Activated CD4-positive, alpha-beta memory T cell treated with anti-CD3 and anti-CD28 coated beads, Interleukin-2, amount 10 ng/mL, durations not matched to agents 7 days and 5 days (primary cell): ENCODE measurements at regions not wholly inside any gene's neighbourhood (a gene's known extent, or its start where the extent isn't known, plus 50 kb on each side); places are given as distances from the start of the nearest gene placed in this dataset.

Source experiments
- CTCF ChIA-PET: fragments of 350-600 bp; sonication (Branson Sonifier 250); formaldehyde crosslinking; loops from one replicate; lab custom pipeline; 2021; ENCODE audit warnings: antibody characterized with exemption, inconsistent platforms; lab: Charles Lee
- POLR2A ChIA-PET: fragments of 350-600 bp; sonication (Branson Sonifier 250); formaldehyde crosslinking; loops from one replicate; lab custom pipeline; 2021; ENCODE audit warnings: antibody characterized with exemption; lab: Charles Lee
- DNase-seq: peaks from one replicate; pipeline ENCODE4 v3.0.0-alpha.2; 2020
- H3K27ac Mint-ChIP-seq: one replicate; pipeline ENCODE4 v1.8.0; 2021; ENCODE audit warnings: mild to moderate bottlenecking, mixed read lengths
- H3K27me3 Mint-ChIP-seq: one replicate; pipeline ENCODE4 v1.8.0; 2021; ENCODE audit warnings: mixed read lengths
- H3K36me3 Mint-ChIP-seq: one replicate; pipeline ENCODE4 v1.8.0; 2021; ENCODE audit warnings: low read depth, mixed read lengths
- H3K4me1 Mint-ChIP-seq: one replicate; pipeline ENCODE4 v1.8.0; 2021; ENCODE audit warnings: mixed read lengths
- H3K4me3 Mint-ChIP-seq: one replicate; pipeline ENCODE4 v1.8.0; 2021; ENCODE audit warnings: mild to moderate bottlenecking, mixed read lengths
- H3K9me3 Mint-ChIP-seq: one replicate; pipeline ENCODE4 v1.8.0; 2021; ENCODE audit warnings: mixed read lengths

DNA sequence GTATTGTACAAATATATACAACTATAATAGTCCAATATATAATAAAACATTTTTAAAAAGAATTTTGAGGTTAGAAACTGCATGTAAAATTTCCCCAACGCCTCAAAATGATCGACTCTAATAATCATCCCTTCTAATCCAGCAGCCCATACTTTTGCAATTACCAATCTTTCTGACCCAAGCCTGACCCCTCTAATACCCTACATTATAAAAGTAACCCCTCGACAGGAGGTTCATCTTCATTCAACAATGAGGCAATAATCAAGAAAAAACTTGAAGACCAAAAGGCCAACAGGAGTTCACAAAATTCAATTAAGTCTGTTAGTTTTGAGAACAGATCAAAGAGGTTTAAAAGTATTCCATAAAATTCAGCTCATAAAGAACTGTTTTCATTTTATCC is 393.5 kb downstream of the GPM6A start:
- Mint-ChIP-seq H3K4me1 (no peaks in the 10 kb centered on the region), H3K27me3 (no peaks in the 10 kb centered on the region), H3K4me3 (no peak overlapping the region), H3K36me3 (no peaks in the 10 kb centered on the region), H3K27ac (no peak overlapping the region), H3K9me3 (peaks cover 1% of the 10 kb centered on the region)
- ChIA-PET CTCF (no interaction called here), POLR2A (no interaction called here)
- DNase-seq: no peak

DNA sequence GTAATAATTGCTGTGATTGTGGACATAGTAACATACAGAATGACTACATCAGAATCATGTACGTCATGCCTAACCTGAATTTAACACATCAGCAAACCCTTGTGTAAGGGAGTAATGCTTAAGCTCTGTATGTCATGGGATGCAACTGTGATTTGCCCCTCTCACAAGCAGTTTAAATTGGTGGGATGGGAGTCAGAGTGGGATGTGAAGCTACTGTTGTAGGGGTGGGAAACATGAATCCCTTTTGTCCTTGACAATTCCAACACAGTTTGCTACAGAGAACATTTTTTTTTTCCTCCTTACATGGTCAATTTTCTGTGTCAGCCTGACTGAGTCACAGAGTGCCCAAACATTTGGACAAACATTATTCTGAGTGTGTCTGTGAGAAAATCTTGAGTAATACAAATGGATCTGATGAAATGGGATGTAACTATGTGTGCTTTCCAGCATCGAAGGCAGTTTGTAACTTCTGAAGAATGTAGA is 392.8 kb downstream of the GPM6A start:
- POLR2A ChIA-PET: no interaction called here
- H3K9me3 Mint-ChIP-seq: peaks cover 4% of the 10 kb centered on the region
- no peak for DNase-seq

DNA sequence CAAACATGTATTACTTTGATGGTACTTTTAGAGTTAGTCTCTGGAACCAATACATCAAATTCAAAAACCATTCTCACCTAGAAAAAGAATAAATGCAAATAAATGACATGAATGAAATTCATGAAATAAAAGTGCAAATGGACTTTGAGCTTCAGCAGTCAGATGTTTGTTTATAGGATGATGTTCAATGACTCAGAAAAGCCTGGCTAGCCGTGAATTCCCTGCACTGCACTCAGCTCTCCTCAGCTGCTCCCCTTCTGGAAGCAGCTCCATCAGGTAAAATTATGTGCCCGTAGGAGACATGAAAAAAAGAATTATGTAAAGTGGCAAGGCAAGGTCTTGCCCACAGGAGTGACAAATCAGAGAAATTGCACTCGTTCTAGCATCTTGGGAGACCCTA is 390.6 kb downstream of the GPM6A start:
- Mint-ChIP-seq H3K27ac (no peak overlapping the region), H3K4me3 (no peak overlapping the region), H3K4me1 (no peaks in the 10 kb centered on the region), H3K27me3 (no peaks in the 10 kb centered on the region), H3K9me3 (peaks cover 3% of the 10 kb centered on the region), H3K36me3 (no peaks in the 10 kb centered on the region)
- CTCF ChIA-PET: no interaction called here
- no peak for DNase-seq
- POLR2A ChIA-PET: no interaction called here

More for the DNA sequence above, 392.8 kb downstream of the GPM6A start:
- CTCF ChIA-PET: no interaction called here
- Mint-ChIP-seq H3K4me3 (no peak overlapping the region), H3K4me1 (no peaks in the 10 kb centered on the region), H3K27me3 (no peaks in the 10 kb centered on the region), H3K36me3 (no peaks in the 10 kb centered on the region), H3K27ac (no peak overlapping the region)

DNA sequence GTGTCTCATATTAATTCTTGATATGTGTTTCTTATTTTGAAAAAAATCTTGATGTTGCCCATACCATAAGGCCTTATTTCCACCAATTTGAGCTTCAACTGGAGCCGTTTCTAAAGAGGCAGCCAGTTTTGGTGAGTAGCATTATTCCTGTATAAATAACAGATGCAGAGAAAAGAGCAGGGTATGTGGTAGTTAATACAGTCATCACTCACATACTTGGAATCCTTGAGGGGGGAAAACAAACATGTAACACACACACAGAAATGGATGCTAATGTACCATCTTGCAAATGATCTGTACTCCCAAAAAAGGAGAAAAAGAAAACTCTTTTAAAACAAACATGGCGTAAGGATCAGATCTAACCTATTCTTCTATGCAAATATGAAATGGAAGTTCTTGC is 389.7 kb downstream of the GPM6A start:
- no peaks in the 10 kb centered on the region for H3K4me1 Mint-ChIP-seq
- POLR2A ChIA-PET: no interaction called here
- no peak overlapping the region for H3K4me3 Mint-ChIP-seq
- H3K27ac Mint-ChIP-seq: no peak overlapping the region
- CTCF ChIA-PET: no interaction called here
- H3K36me3 Mint-ChIP-seq: no peaks in the 10 kb centered on the region
- no peaks in the 10 kb centered on the region for H3K27me3 Mint-ChIP-seq
- peaks cover 7% of the 10 kb centered on the region for H3K9me3 Mint-ChIP-seq
- no peak for DNase-seq

DNA sequence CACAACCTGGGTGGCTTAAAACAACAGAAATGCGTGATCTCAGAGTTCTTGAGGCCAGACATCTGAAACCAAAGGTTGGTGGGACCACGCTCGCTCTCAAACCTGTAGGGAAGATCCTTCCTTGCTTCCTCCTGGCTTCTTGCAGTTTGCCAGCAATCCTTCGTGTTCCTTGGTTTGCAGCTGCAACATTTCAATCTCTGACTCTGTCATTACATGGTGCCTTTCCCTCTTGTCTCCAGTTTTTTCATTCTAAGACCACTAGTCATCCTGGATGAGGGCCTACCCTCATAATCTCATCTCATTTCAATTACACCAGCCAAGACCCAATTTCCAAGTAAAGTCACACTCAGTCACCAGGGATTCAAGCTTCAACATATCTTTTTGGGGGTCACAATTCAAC is 388.0 kb downstream of the GPM6A start:
- no peak overlapping the region for H3K27ac Mint-ChIP-seq
- H3K36me3 Mint-ChIP-seq: no peaks in the 10 kb centered on the region
- ChIA-PET CTCF (no interaction called here), POLR2A (no interaction called here)
- no peaks in the 10 kb centered on the region for H3K4me1 Mint-ChIP-seq
- DNase-seq: no peak
- no peak overlapping the region for H3K4me3 Mint-ChIP-seq
- H3K9me3 Mint-ChIP-seq: peaks cover 7% of the 10 kb centered on the region
- no peaks in the 10 kb centered on the region for H3K27me3 Mint-ChIP-seq

DNA sequence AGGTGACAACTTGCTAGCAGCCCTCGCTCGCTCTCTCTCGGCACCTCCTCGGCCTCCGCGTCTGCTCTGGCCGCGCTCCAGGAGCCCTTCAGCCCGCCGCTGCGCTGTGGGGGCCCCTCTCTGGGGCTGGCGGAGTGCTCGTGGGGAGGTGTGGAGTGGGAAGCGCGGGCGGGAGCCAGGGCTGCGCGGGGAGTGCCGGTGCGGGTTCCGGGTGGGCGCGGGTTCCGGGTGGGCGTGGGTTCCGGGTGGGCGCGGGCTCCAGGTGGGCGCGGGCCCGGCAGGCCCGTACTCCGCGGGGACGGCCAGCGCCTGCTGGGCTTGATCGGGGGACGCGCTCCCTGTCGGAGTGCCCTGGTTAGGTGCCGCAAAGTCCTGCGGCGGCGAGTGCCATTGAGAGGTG is 384.3 kb downstream of the GPM6A start:
- H3K36me3 Mint-ChIP-seq: no peaks in the 10 kb centered on the region
- CTCF ChIA-PET: no interaction called here
- peaks cover 7% of the 10 kb centered on the region for H3K9me3 Mint-ChIP-seq
- DNase-seq: no peak
- H3K27me3 Mint-ChIP-seq: no peaks in the 10 kb centered on the region
- POLR2A ChIA-PET: no interaction called here
- H3K4me3 Mint-ChIP-seq: no peak overlapping the region
- H3K4me1 Mint-ChIP-seq: no peaks in the 10 kb centered on the region
- H3K27ac Mint-ChIP-seq: no peak overlapping the region

DNA sequence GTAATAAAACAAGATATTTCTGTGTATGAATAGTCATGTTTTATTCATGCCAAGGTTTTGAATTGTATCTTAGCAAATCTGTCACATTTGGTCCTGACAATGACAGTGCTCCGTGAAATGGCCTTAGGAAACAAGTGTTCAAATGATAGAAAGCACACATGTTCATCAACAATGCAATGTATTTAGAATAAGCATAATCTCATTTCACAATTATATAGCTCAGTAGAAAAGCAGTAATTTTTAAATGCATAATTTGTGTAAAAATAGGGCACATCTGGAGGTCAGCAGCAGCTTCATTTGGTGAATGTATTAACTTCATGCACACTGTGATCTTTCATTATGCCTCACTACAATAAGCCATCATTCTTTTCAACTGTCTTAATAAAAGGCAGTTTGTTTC is 380.4 kb downstream of the GPM6A start:
- Mint-ChIP-seq H3K4me1 (no peaks in the 10 kb centered on the region), H3K27ac (no peak overlapping the region), H3K9me3 (peaks cover 3% of the 10 kb centered on the region), H3K4me3 (no peak overlapping the region), H3K36me3 (no peaks in the 10 kb centered on the region), H3K27me3 (no peaks in the 10 kb centered on the region)
- no peak for DNase-seq
- POLR2A ChIA-PET: no interaction called here
- CTCF ChIA-PET: no interaction called here

DNA sequence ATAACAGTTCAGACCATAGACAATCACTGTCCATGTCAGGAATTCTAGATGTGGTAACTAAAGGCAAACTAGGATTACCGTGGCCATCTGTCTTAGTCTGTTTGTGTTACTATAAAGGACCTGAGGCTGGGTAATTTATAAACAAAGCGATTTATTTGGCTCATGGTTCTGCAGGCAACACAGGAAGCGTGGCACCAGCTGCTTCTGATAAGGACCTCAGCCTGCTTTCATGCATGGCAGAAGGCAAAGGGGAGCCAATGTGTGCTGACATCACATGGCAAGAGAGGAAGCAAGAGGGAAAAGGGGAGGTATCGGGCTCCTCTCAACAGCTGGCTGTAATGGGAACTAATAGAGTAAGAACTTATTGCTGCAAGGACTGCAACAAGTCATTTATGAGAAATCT is 376.7 kb downstream of the GPM6A start:
- no peak overlapping the region for H3K27ac Mint-ChIP-seq
- DNase-seq: no peak
- H3K9me3 Mint-ChIP-seq: no peaks in the 10 kb centered on the region
- H3K4me1 Mint-ChIP-seq: no peaks in the 10 kb centered on the region
- POLR2A ChIA-PET: no interaction called here
- no peaks in the 10 kb centered on the region for H3K27me3 Mint-ChIP-seq
- no peaks in the 10 kb centered on the region for H3K36me3 Mint-ChIP-seq
- no peak overlapping the region for H3K4me3 Mint-ChIP-seq
- CTCF ChIA-PET: no interaction called here

DNA sequence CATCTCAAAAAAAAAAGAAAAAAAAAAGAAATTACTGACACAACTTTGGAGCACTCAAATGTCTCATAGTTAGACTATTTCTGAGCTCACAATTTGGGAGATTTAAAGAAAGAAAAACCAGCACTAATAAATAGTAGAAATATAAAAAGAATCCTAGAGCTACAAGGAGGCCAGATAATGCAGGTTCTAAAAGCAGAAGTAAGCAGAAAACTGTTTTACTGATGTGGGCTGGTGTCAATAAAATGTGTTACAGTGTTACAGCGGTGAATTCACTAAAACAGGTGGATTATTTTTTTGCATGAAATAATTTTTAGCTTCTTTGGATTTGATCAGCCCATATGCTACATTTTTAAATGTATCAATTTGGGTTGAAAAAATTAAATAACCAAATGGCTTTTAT is 375.9 kb downstream of the GPM6A start:
- Mint-ChIP-seq H3K27me3 (no peaks in the 10 kb centered on the region), H3K36me3 (no peaks in the 10 kb centered on the region), H3K27ac (no peak overlapping the region), H3K4me3 (no peak overlapping the region), H3K4me1 (no peaks in the 10 kb centered on the region), H3K9me3 (no peaks in the 10 kb centered on the region)
- ChIA-PET POLR2A (no interaction called here), CTCF (no interaction called here)
- DNase-seq: no peak

DNA sequence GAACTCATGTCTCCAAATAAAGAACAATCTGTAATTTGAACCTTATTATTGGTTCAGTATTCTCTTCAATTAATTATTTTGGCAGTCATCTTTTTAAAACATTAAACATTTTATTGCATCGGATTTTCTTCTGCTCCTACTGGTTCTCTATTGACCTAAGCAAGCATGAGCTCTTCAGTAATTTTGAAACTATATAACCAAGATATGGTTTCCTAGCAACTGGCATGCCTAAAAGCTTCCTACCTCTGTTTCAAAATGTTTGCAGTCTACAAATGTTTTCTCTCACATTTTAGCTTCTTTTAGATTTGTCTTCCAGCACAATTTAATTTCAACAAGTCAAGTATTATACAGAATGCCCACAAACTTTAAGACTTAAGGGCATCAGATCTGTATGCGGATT is 371.3 kb downstream of the GPM6A start:
- H3K4me1 Mint-ChIP-seq: no peaks in the 10 kb centered on the region
- no peak overlapping the region for H3K4me3 Mint-ChIP-seq
- no peak for DNase-seq
- CTCF ChIA-PET: no interaction called here
- POLR2A ChIA-PET: no interaction called here
- no peaks in the 10 kb centered on the region for H3K36me3 Mint-ChIP-seq
- H3K27me3 Mint-ChIP-seq: no peaks in the 10 kb centered on the region
- H3K9me3 Mint-ChIP-seq: no peaks in the 10 kb centered on the region
- H3K27ac Mint-ChIP-seq: no peak overlapping the region

DNA sequence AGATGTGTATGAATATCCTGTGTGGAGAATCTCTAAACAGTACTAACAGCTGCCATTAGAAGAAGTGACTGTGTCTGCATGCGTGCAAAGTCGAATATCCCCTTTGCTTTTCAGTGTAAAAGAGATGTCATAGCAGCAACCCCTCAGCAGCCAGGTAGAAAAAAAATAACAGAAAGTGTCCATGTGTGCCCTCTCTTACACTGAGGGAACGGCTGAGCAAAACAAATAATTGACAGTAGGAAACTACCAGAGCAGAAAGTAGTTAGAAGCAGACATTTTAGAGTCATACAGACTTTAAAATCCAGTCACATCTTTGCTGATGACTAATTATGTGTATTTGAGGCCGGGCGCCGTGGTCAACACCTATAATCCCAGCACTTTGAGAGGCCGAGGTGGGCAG is 370.8 kb downstream of the GPM6A start:
- no peak overlapping the region for H3K4me3 Mint-ChIP-seq

DNA sequence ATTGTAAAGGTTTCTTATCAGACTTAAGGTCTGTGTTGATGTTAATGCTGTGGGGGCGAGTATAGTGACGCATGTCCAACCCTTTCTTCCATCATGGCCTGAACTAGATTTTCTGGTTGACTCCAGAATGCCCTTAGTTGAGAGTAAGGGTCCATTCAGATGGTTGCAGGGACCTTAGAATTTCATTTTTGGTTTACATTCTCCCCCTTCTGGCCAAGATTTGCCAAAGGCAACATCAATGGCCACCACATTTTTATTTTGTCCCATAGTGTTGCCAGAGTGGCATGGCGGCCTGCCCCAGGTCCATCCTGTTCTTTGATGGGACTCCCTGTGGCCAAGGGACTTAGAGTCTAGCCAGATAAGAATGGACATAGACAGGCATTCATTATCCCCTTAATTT is 368.5 kb downstream of the GPM6A start:
- no peak overlapping the region for H3K4me3 Mint-ChIP-seq
- ChIA-PET POLR2A (no interaction called here), CTCF (no interaction called here)
- H3K36me3 Mint-ChIP-seq: no peaks in the 10 kb centered on the region
- no peaks in the 10 kb centered on the region for H3K9me3 Mint-ChIP-seq
- no peak for DNase-seq
- H3K4me1 Mint-ChIP-seq: no peaks in the 10 kb centered on the region
- no peaks in the 10 kb centered on the region for H3K27me3 Mint-ChIP-seq
- H3K27ac Mint-ChIP-seq: no peak overlapping the region

More for the DNA sequence above, 370.8 kb downstream of the GPM6A start:
- Mint-ChIP-seq H3K36me3 (no peaks in the 10 kb centered on the region), H3K27me3 (no peaks in the 10 kb centered on the region), H3K9me3 (no peaks in the 10 kb centered on the region), H3K4me1 (no peaks in the 10 kb centered on the region), H3K27ac (no peak overlapping the region)
- ChIA-PET POLR2A (no interaction called here), CTCF (no interaction called here)
- DNase-seq: no peak

DNA sequence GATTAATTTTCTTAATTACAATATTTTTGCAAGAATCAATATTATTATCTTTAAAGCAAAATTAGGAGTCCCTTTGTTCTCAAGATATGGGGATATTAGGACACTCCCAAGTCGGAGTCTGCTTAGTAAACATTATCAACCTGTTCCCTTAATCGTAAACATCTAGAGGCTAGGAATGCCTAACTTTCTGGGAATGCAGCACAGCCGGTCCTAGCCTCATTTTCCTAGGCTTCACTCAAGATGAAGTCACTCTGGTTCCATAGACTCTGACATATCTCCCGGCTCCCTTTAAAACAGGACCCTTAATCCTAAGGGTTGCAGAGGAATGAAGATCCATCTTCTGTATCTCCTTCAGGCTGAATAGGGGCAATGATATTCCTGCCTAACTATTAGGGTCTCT is 367.6 kb downstream of the GPM6A start:
- Mint-ChIP-seq H3K27me3 (no peaks in the 10 kb centered on the region), H3K4me1 (no peaks in the 10 kb centered on the region), H3K27ac (no peak overlapping the region), H3K36me3 (no peaks in the 10 kb centered on the region), H3K4me3 (no peak overlapping the region), H3K9me3 (no peaks in the 10 kb centered on the region)
- DNase-seq: no peak
- CTCF ChIA-PET: no interaction called here
- POLR2A ChIA-PET: no interaction called here

DNA sequence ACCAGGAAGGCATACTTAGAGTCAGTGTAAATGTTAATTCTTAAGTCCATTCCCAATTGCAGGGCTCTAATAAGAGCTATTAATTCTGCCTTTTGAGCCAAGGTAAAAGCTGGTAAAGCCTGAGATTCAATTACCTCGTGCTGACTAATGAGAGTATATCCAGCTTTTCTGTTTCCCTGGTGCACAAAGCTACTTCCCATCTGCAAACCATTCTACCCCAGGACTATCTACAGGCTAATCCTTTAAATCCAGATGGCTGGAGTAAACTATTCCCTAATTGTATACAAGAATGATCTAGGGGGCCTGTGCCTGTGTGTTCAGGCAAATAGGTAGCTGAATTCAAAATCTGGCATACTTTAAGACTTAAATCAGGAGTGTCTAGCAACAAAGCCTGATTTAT is 365.0 kb downstream of the GPM6A start:
- no peak for DNase-seq
- POLR2A ChIA-PET: no interaction called here
- Mint-ChIP-seq H3K4me3 (no peak overlapping the region), H3K4me1 (no peaks in the 10 kb centered on the region), H3K36me3 (no peaks in the 10 kb centered on the region), H3K9me3 (no peaks in the 10 kb centered on the region), H3K27me3 (no peaks in the 10 kb centered on the region), H3K27ac (no peak overlapping the region)
- CTCF ChIA-PET: no interaction called here

DNA sequence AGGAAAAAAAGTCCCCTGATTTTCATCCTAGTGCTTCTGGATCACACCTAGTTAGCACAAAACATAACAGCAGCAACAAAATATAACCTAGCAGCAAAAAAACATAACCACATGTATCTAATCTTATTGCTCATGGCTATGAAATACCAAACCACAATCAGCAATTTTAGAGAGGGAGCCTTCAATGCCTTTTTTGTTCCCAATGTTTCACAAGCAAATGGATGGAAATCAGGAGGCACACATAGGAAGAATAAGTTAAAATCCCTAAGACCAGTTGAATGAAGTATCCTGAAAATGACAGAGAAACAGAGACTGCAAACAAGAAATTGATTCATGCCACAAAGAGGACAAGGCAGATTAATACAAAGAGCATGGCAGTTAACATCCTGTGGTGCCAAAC is 361.6 kb downstream of the GPM6A start:
- Mint-ChIP-seq H3K36me3 (no peaks in the 10 kb centered on the region), H3K27ac (no peak overlapping the region), H3K4me1 (no peaks in the 10 kb centered on the region), H3K27me3 (no peaks in the 10 kb centered on the region), H3K4me3 (no peak overlapping the region), H3K9me3 (no peaks in the 10 kb centered on the region)
- CTCF ChIA-PET: no interaction called here
- POLR2A ChIA-PET: no interaction called here
- DNase-seq: no peak
